SK-N-SH treated with all-trans-retinoic acid at 6 μM for 48 hours (cell line): ENCODE measurements at regions not wholly inside any gene's neighbourhood (a gene's known extent, or its start where the extent isn't known, plus 50 kb on each side); places are given as distances from the start of the nearest gene placed in this dataset.

Experiments
- GLIS3 ChIP-seq: fragments of 250-450 bp; sonication (Bioruptor Pico); IDR thresholded peaks from 2 replicates; pipeline ENCODE4 v1.5.0; 2020; ENCODE audit warnings: mild to moderate bottlenecking, moderate library complexity
- PPARA ChIP-seq: fragments of 250-450 bp; sonication (Bioruptor Pico); IDR thresholded peaks from 2 replicates; pipeline ENCODE4 v1.5.0; 2020; ENCODE audit warnings: mild to moderate bottlenecking, borderline replicate concordance
- RARB ChIP-seq: fragments of 250-450 bp; sonication (Bioruptor Pico); IDR thresholded peaks from 2 replicates; pipeline ENCODE4 v1.8.0; 2021; ENCODE audit warnings: mild to moderate bottlenecking, moderate library complexity
- ZFP3 ChIP-seq: fragments of 250-450 bp; sonication (Bioruptor Pico); IDR thresholded peaks from 2 replicates; pipeline ENCODE4 v1.5.0; 2020; ENCODE audit warnings: mild to moderate bottlenecking, moderate library complexity

DNA sequence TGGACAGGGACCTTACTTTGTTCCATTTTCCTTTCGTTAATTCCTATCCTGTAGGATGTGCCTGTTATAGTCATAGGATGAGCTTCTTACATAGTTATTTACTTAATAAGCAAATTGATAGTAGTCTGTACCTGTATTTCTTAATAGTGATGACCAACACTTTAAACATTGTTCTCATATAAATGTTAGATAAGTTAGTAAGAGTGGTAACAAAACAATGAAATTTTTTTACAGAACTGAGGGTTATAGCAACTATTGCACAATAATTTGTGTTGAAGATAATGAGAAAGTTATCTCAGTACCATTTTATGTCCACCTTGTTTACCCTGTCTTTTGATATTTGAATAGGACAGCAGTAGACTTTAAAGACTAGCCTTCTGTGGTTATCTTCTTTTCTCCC, 162.9 kb upstream of the ELL2 start:
- no peak for TF ChIP-seq GLIS3 (CRISPR knock-in tag)
- TF ChIP-seq RARB: no peak
- TF ChIP-seq PPARA (CRISPR knock-in tag): no peak
- no peak for TF ChIP-seq ZFP3 (CRISPR knock-in tag)
